Hematopoietic multipotent progenitor cell (in vitro differentiated cells): ENCODE measurements at regions not wholly inside any gene's neighbourhood (a gene's known extent, or its start where the extent isn't known, plus 50 kb on each side); places are given as distances from the start of the nearest gene placed in this dataset.

Experiments
- DNase-seq, 3 donors: peaks; one replicate each; pipeline ENCODE4 v3.0.0-alpha.2; 2011 to 2015; ENCODE audit warnings: low read depth in 2 of 3, low spot score in 2 of 3

DNA sequence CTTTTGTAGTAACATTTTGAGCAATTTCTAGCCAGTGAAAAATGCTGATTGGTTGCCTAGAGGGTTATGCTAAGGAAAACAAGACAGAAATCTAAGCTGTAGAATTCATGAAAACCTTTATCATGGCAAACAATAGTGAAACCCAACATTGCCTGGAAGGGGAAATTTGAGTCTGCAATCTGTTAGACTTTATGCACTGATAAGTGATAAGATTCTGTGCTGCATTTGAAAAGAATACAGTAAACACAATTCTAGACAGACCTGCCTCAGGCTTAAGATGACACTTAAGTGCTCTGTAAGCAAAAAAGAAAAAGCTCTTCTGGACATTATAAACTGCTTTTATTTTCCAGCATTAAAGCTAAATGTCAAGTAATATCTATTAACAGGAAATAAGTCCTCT, 519.3 kb downstream of the ISL1 start:
- no peak for DNase-seq

DNA sequence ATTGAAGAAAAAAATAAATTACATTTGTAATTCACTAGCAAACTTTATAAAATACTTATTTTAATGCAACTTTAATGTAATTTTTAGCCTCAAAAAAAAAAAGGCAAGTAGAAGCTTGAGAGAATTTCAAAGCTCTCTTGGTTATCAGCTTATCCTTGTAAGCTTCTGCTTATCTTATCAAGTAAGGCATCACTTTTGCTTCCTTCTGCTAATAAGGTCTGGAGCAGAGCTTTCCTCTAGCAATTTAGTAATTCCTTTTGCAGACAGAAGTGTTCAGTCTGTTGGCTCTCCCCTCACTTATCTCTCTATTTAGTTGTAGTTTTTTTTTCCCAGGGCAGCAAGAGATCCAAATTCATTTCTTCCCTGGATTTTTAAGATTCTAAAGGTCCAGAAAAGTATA, 525.0 kb downstream of the ISL1 start:
- no peak for DNase-seq

DNA sequence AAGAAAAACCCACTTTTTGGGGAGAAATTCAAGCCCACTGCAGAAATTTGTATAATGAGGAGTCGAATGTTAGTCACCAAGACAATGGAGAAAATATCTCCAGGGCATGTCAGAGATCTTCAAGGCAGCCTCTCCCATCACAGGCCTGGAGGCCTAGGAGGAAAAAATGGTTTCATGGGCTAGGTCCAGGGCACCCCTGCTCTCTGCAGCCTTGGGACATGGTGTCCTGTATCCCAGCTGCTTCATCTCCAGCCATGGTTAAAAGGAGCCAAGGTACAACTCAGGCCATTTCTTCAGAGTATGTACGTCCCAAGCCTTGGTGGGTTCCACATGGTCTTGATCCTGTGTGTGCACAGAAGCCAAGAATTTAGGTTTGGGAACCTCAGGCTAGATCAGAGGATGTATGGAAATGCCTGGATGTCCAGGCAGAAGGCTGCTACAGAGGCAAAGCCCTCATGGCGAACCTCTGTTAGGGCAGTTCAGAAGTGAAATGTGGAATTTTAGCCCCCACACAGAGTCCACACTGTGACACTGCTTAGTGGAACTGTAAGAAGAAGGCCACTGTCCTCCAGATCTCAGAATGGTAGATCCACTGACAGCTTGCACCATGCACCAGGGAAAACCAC, 561.4 kb downstream of the ISL1 start:
- no peak for DNase-seq

DNA sequence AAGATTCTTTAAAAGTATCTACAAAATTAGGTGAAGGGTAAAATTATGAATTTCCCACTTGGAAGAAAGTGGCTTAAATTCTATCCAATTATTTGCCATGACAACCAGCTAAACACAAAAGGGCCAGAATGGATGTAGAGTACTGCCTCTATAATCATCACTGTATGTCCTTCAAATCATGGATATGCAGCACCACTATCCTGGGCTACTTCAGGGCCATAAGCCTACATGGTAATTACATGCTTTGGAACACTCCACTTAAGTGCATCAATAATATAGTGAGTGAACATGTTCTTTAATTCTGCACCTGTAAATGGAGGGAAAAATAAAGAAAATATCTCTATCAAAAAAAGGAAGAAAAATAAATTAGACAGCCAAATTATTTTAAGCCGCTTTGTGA, 575.2 kb downstream of the ISL1 start:
- DNase-seq, result no peak

DNA sequence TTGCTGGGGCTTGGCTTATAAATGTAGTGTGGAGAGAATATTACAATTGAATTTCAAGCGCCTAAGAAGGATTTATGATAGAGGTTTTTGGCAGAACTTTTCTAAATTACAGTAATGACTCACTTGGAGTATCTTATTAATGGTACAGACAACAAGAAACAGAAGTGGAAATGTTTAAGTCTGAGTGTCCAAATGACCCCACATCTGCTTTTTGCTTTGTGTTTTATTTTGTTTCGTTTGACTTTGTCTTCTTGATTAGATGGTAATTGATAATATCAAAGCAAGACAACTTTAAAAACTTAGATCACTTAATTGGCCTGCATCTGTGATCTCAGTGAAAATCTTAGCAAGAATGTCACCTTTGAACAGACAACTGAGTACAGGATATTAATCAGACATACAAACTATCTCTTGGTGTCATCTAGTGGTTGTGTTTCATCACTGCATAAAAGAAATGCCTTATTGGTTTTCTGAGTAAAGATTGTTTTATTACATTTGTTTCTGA, 577.4 kb downstream of the ISL1 start:
- DNase-seq, result no peak

DNA sequence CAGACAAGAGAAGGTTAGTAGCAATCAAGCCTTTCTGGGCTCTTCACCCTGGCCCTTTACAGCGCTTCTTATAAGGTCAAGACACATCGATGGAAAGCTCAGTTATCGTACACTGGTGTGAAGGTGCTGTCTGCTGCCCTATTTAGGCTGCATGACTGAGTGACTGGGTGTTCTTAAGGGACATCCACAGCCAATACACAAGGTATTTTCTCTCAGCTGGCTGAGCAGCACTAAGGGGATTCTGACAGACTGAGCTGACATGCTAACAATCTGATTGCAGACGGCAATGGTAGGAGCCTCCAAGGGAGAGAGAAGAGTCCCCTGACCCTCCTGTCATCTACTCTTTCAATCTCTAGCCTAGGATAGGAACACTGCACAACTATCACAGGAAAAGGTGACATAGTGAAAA, 577.9 kb downstream of the ISL1 start:
- no peak for DNase-seq

DNA sequence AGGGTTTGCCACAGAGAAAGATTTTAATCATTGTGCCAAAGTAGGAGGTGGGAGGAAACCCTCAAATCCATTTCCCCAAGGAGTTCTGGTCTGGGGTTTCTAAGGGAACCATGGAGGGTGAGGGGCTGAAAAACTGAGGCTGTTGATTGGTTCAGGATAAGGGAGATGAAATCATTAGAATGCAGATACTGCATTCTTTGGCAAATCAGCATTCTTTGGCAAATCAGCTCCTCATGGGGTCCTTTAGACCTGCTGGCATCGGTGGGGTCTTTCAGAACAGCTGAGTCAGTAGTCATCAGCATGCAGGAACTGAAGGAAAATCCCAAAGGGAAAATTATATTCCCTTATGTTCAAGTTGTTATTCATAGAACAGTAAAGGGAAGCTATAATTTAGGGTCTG, 585.5 kb downstream of the ISL1 start:
- no peak for DNase-seq

DNA sequence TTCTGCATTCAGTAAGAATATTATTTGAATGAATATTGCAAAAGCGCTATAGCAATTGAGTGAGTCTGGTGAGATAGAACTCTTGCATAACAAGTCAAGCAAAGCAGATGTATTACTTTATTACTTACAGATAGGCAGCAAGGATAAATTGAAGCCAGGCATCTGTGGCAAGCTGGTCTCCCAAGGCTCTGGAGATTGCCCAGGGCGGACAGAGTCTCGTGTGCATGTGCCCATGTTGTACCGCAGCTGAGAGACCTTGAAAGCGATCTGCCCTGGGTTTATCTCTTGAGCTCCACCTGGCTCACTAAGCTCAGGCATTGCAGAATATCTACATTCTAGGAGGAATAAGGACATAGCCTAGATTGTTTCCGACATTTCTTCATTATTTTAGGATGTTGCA, 591.6 kb downstream of the ISL1 start:
- no peak for DNase-seq

DNA sequence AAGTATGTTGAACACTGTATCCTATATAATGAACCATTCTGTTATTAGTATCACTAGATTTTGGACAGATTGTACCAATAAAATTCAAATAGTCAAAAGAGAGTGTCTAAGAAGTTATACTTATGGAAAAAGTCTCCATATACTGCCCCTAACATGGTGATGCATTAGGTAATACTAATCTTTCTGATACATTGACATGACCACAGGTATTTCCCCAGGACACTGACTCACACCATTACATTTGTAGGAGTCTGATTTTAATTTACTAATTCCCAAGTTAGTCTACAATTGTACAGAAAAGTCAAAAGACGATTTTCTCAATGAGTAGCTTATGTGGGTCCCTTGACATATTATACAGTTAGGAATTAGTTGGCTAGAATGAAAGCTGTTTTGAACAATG, 593.8 kb downstream of the ISL1 start:
- no peak for DNase-seq

DNA sequence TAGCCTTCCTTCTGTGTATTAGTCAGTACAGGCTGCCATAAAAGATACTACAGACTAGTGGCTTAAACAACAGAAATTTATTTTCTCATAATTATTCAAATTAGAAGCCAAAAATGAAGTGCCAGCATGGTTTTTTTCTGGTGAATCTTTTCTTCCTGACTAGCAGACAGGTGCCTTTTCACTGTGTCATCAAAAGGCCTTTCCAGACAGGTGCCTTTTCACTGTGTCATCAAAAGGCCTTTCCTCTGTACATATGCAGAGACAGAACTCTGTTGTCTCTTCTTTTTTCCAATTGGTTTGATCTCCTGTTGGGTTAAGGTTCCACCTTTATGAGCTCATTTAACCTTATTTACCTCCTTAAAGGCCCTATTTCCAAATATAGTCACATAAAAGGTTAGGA, 599.9 kb downstream of the ISL1 start:
- DNase-seq, result no peak

DNA sequence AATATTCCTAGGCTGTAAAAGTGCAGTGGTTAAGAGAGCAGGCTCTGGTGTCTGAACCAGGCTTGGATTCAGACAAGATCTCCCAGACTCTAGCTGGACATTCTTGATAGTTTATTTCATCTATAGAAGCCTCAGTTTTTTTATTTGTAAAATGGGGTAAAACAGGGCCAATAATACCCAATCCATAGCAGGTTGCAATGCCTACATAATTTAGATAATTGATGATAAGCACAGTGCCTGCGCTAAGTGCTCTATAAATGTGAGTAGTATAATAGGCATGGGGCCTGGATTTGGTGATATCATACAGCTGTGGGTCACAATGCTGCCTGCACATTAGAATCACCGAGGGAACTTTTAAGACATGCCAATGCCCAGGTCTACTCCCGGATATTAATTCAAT, 603.5 kb downstream of the ISL1 start:
- no peak for DNase-seq

DNA sequence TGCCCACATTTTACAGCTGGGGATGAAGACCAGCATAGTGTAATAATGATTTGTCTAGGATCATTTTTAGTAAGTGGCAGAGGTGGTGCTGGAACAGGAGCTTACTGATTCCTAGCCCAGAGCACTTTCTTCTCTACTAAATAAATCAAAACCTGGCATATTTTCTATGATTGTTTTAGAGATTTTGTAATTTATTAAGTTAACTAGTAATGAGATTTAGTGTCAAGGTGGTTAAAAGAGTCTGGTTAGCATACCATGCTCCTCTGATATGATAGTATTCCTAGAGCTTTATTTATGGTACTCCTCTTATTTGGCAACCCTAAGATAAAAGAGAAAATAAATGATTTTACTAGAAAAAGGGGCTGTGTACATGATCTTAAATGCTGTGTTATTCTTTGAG, 604.0 kb downstream of the ISL1 start:
- no peak for DNase-seq

DNA sequence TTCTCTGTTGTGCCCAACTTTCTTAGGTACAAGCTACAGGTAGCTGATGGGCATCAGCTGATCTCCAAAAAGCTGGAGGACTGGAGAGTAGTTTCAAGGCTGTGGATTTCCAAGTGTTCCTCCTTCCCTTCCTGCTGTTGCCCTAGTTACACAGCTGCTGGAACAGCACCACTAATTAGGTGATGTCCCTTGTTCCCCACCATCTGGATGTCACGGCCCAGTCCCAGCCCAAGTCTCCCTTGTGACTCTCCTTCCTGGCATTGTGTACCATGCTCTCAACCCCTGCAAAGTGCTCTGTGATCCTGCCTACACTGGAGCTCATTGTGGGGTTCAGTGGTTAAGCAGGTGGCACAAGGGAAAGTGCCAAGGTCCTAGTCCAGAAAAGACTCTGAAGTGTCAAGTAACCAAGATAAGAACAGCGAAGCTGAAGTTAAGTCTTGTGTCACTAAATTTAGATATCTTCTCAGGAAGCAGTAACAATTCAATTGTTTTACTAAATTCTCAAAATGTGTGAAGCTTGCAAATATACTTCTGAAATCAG, 604.5 kb downstream of the ISL1 start:
- no peak for DNase-seq

DNA sequence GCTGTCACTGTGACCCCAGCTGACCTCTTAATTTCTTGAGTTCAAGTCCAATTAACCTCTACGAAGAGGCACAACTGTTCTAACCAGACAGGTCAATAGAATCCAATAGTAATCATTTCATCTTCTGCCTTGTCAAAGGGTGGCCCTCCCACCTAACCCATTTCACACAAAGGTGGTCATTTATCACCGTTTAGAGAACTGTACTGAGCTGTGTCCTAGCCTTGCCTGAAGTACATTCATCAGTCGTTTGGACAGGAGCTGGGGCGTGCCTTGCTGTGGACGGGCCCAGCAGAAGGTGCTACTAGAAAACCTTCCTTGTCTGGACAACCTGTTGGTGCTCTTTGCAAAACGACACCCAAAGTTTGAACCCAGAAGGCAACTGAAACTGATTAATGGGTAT, 605.4 kb downstream of the ISL1 start:
- no peak for DNase-seq

DNA sequence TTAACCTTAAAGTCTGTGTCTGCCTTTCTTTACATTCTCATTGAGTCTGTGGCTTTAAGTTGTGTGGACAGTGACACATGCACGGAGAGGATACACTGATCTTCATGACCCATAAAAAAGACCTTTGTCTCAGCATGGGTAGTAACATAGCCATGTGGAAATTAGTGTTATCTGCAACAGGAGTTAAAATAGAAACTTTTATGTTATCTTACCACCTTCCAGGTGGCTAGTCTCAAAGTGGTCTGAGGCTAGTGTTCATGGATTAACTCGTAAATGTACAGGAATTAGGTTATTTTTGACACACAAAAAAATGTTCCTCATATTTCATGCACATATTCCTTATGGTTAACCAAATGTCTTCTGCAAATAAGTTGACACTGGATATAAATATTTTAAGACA, 607.0 kb downstream of the ISL1 start:
- DNase-seq, result no peak

DNA sequence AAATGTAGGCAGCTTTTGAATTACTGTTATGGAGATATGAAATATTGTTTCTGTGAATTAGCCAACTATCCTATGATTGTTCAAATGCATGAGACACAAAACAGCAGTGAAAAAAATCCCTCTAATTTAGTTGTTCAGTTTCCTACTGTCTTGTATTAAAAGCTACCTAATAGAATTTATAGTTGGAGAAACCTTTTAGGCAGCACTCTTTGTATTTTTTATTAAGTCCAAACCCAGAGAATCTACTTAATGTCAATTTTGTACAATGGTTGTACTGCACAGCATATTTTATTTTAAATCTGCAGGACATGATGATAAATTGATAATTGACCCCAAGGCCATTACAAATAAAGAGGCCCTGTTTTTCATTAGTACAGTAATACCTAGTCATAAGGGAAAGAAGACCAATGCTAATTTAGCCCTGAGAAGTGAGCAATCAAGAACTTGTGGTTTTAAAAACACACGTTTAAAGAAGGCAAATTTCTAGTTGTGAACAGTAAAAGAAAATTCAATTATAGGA, 607.5 kb downstream of the ISL1 start:
- DNase-seq, result no peak

DNA sequence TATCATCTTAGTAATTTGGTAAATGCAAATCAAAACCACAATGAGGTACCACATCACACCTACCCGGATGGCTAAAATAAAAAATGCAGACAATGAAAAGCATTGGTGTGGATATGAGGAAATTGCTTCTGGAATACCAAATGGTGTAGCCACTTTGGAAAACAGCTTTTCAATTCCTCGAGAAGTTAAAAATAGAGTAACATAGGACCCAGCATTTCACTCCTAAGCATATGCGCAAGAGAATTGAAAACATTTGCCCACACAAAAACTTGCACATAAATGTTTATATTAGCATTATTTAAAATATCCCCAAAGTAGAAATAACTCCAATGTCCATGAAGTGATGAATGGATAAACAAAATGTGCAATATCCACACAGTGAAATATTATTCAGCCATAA, 608.7 kb downstream of the ISL1 start:
- no peak for DNase-seq

DNA sequence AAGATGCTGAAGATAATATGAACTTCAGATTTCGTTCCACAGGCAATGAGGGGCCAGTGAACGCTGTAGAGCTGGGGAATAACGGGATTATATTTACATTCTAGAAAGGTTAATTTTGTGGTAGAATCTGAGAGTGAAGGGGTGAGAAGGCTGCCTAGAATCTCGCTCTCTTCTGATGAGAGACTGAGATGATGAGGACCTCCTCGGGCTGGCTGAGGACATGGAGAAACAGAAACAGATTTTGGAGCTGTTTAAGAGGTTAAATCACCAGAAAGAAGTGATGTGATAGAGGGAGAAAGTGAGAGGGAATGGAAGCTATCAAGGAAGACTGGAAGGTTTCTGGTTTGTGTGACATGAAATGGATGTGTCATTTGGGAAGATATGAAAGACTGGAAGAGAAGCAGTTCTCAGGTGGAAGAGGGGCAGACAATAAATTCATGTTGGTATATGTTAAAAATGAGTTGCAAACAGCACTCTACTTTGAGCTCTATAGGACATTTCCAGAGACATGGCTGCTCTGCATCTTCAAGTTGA, 612.6 kb downstream of the ISL1 start:
- DNase-seq, result no peak

DNA sequence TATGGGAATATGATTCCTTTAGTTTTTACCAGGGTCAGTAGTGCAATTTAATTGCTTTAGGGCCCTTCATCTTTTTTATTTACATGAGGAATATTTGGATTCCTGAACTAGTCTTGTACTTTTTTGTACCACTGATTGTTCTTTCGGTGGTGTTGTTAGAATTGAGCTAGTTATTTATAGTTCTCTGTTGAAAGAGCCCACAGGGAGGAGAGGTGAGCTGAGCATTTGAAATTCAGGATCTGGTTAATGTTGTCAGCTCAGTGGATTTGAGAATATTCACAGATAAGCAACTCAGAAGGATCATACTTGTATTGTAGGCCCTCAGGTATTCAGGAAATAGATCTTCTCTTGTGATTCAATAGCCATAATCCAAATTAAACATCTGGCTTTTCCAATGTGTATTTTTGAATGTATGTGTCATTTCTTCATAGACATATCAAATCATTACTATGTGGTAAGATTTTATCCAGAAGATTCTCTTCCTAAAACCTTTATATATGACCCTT, 613.2 kb downstream of the ISL1 start:
- DNase-seq, result no peak

DNA sequence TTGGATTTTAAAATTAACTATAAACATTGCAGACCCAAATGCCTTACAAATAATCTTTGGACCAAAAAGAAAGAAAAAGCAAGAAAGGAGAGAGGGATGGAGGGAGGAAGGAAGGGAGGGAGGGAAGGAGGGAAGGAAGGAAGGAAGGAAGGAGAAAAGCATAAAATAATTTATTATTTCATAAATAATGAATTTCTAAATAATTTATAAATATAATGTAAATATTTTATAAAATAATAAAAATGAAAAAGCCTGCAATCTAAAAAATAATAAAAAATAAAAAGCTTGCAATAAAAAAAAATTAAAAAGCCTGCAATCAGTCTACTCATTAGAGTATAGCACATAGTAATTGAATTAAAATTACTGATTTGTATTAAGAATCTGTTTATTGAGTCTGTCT, 614.3 kb downstream of the ISL1 start:
- DNase-seq, result no peak

DNA sequence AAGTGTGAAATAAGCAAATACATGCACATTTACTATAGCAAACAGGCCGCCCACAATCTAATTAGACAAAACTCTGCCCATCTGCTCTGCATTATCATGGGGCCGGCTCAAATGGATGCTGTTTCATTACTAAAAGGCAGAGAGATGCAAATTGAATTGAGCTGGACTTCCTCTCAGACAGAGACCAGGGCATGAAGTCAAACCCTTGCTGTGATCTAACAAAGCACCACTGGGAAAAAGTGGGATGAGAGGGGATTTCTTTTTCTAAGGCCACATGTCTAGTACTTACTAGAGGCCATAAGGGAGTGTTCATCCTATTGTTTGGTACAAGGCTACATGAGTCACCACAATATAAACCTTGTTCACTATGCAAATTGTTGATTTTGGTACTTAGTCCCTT, 614.7 kb downstream of the ISL1 start:
- no peak for DNase-seq

DNA sequence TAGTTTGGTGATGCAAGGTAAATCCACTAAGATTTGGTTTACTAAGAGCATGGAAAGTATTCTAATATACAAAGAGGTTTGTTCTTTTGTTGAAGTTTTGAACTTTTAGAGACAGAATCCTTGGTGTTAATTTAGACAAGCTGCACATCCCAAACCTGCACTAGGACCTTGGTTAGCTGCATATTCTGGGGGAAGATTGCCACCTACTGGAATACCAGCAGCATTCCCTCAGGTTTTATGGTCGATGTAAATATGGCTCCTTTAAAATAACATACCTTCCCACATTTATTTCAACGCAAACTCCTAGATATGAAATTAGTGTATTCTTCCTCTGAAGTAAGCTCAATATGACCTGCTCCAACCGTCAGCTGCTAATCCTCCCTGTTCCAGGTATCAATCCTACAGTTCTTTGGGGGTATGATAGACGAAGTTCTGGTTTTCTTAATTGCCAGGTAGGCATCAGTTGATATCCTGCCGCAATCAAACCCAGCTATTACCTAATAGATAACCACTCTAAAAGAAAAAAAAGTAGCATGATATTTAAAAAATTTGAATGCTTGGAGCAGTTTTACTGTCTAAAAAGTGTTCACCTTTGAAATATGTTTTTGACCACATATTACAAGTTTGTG, 624.1 kb downstream of the ISL1 start:
- DNase-seq, result peak in 1 of 3 donors; percentile 33
